HUES64 (cell line): ENCODE measurements at regions not wholly inside any gene's neighbourhood (a gene's known extent, or its start where the extent isn't known, plus 50 kb on each side); places are given as distances from the start of the nearest gene placed in this dataset.

Experiments
- H3K27ac ChIP-seq: 2 replicates; pipeline ENCODE4 v1.7.0; 2013; ENCODE audit warnings: low read depth, low read length, inconsistent platforms
- H3K27me3 ChIP-seq: 2 replicates; pipeline ENCODE4 v1.6.1; 2013; ENCODE audit warnings: mild to moderate bottlenecking, low read length; ENCODE audit not compliant: insufficient read depth
- H3K36me3 ChIP-seq: 2 replicates; pipeline ENCODE4 v1.6.1; 2013; ENCODE audit warnings: mild to moderate bottlenecking, low read length; ENCODE audit not compliant: insufficient read depth
- H3K4me1 ChIP-seq: 2 replicates; pipeline ENCODE4 v1.6.1; 2013; ENCODE audit warnings: mild to moderate bottlenecking, low read length, moderate library complexity; ENCODE audit not compliant: insufficient read depth
- H3K4me3 ChIP-seq: 2 replicates; pipeline ENCODE4 v1.5.1; 2013; ENCODE audit warnings: mild to moderate bottlenecking, low read length, moderate library complexity
- H3K9ac ChIP-seq: 2 replicates; pipeline ENCODE4 v1.6.1; 2013; ENCODE audit warnings: mild to moderate bottlenecking, low read depth, low read length
- H3K9me3 ChIP-seq: 2 replicates; pipeline ENCODE4 v1.6.1; 2013; ENCODE audit warnings: low read depth, low read length; ENCODE audit not compliant: insufficient read depth
- WGBS: fragments of 150-250, 120-280 bp; methylation state at CpG from one replicate; pipeline ENCODE4 v1.1.7; 2013; ENCODE audit warnings: missing lambda C conversion rate; 5-methylcytosine and 5-hydroxymethylcytosine counted together

GRCh38 chr10:131490991-131491594 lies 179.6 kb upstream of the TCERG1L start:
- H3K9ac ChIP-seq, result no peak overlapping the region
- H3K4me3 ChIP-seq, result no peak overlapping the region
- H3K36me3 ChIP-seq, result no peaks in the 10 kb centered on the region
- H3K27me3 ChIP-seq, result no peaks in the 10 kb centered on the region
- no peak overlapping the region for H3K27ac ChIP-seq
- 88% methylated on average over 9 of the region's 9 CpGs for WGBS
- H3K4me1 ChIP-seq, result no peaks in the 10 kb centered on the region
- peaks cover 4% of the 10 kb centered on the region; the same call in 1 of the 2 replicates for H3K9me3 ChIP-seq

GRCh38 chr10:131492211-131492857 lies 180.8 kb upstream of the TCERG1L start:
- H3K27me3 ChIP-seq, result no peaks in the 10 kb centered on the region

GRCh38 chr10:131493432-131493831 lies 181.9 kb upstream of the TCERG1L start:
- no peak overlapping the region for H3K9ac ChIP-seq
- H3K4me3 ChIP-seq, result no peak overlapping the region
- H3K27me3 ChIP-seq, result no peaks in the 10 kb centered on the region
- H3K36me3 ChIP-seq, result no peaks in the 10 kb centered on the region
- no peak overlapping the region for H3K27ac ChIP-seq
- no peaks in the 10 kb centered on the region for H3K4me1 ChIP-seq
- 96% methylated on average over 4 of the region's 4 CpGs for WGBS
- H3K9me3 ChIP-seq, result no peaks in the 10 kb centered on the region

More at GRCh38 chr10:131492211-131492857, 180.8 kb upstream of the TCERG1L start:
- Histone ChIP-seq H3K36me3 (no peaks in the 10 kb centered on the region), H3K9ac (no peak overlapping the region), H3K27ac (no peak overlapping the region), H3K9me3 (no peaks in the 10 kb centered on the region), H3K4me1 (no peaks in the 10 kb centered on the region), H3K4me3 (no peak overlapping the region)
- 89% methylated on average over 8 of the region's 9 CpGs for WGBS

GRCh38 chr10:131494451-131494850 lies 182.9 kb upstream of the TCERG1L start:
- WGBS, result 92% methylated on average over 5 of the region's 5 CpGs
- Histone ChIP-seq H3K9me3 (no peaks in the 10 kb centered on the region), H3K4me3 (no peak overlapping the region), H3K27ac (no peak overlapping the region), H3K9ac (no peak overlapping the region), H3K27me3 (no peaks in the 10 kb centered on the region), H3K36me3 (no peaks in the 10 kb centered on the region), H3K4me1 (no peaks in the 10 kb centered on the region)

- Histone ChIP-seq H3K27me3 (no peaks in the 10 kb centered on the region), H3K9me3 (no peaks in the 10 kb centered on the region), H3K36me3 (no peaks in the 10 kb centered on the region), H3K9ac (no peak overlapping the region), H3K4me1 (no peaks in the 10 kb centered on the region), H3K27ac (no peak overlapping the region), H3K4me3 (no peak overlapping the region)
- WGBS, result 95% methylated on average over 4 of the region's 4 CpGs
Measured at GRCh38 chr10:131495224-131495623, 183.7 kb upstream of the TCERG1L start.

- H3K9me3 ChIP-seq, result no peaks in the 10 kb centered on the region
- H3K9ac ChIP-seq, result no peak overlapping the region
- no peak overlapping the region for H3K27ac ChIP-seq
- no peak overlapping the region for H3K4me3 ChIP-seq
- no peaks in the 10 kb centered on the region for H3K36me3 ChIP-seq
- no peaks in the 10 kb centered on the region for H3K27me3 ChIP-seq
- 94% methylated on average over 14 of the region's 14 CpGs for WGBS
- H3K4me1 ChIP-seq, result no peaks in the 10 kb centered on the region
Measured at GRCh38 chr10:131495892-131496291, 184.4 kb upstream of the TCERG1L start.

GRCh38 chr10:131496351-131497052 lies 185.0 kb upstream of the TCERG1L start:
- H3K27me3 ChIP-seq, result no peaks in the 10 kb centered on the region
- no peak overlapping the region for H3K9ac ChIP-seq
- H3K4me3 ChIP-seq, result no peak overlapping the region
- no peak overlapping the region for H3K27ac ChIP-seq
- H3K9me3 ChIP-seq, result no peaks in the 10 kb centered on the region
- H3K36me3 ChIP-seq, result no peaks in the 10 kb centered on the region
- 95% methylated on average over 16 of the region's 16 CpGs for WGBS
- no peaks in the 10 kb centered on the region for H3K4me1 ChIP-seq

GRCh38 chr10:131499566-131499965 lies 188.0 kb upstream of the TCERG1L start:
- H3K4me3 ChIP-seq, result no peak overlapping the region
- no peaks in the 10 kb centered on the region for H3K27me3 ChIP-seq
- H3K4me1 ChIP-seq, result no peaks in the 10 kb centered on the region
- no peak overlapping the region for H3K9ac ChIP-seq
- H3K36me3 ChIP-seq, result no peaks in the 10 kb centered on the region
- H3K27ac ChIP-seq, result no peak overlapping the region
- 92% methylated on average over 3 of the region's 3 CpGs for WGBS
- H3K9me3 ChIP-seq, result peaks cover 20% of the 10 kb centered on the region

GRCh38 chr10:131500181-131500580 lies 188.7 kb upstream of the TCERG1L start:
- Histone ChIP-seq H3K27me3 (no peaks in the 10 kb centered on the region), H3K4me3 (no peak overlapping the region), H3K9me3 (peaks cover 20% of the 10 kb centered on the region), H3K36me3 (no peaks in the 10 kb centered on the region), H3K4me1 (no peaks in the 10 kb centered on the region), H3K9ac (no peak overlapping the region), H3K27ac (no peak overlapping the region)
- WGBS, result 94% methylated on average over 9 of the region's 9 CpGs

GRCh38 chr10:131500892-131501291 lies 189.4 kb upstream of the TCERG1L start:
- Histone ChIP-seq H3K27me3 (no peaks in the 10 kb centered on the region), H3K9me3 (peaks cover 20% of the 10 kb centered on the region), H3K27ac (no peak overlapping the region), H3K9ac (no peak overlapping the region), H3K36me3 (no peaks in the 10 kb centered on the region), H3K4me3 (no peak overlapping the region), H3K4me1 (no peaks in the 10 kb centered on the region)
- 93% methylated on average over 5 of the region's 5 CpGs for WGBS

- no peak overlapping the region for H3K27ac ChIP-seq
- WGBS, result 86% methylated on average over 2 of the region's 2 CpGs
- H3K9me3 ChIP-seq, result peaks cover 20% of the 10 kb centered on the region
- no peaks in the 10 kb centered on the region for H3K36me3 ChIP-seq
- H3K4me1 ChIP-seq, result no peaks in the 10 kb centered on the region
- H3K4me3 ChIP-seq, result no peak overlapping the region
- no peak overlapping the region for H3K9ac ChIP-seq
- H3K27me3 ChIP-seq, result no peaks in the 10 kb centered on the region
Measured at GRCh38 chr10:131503992-131504391, 192.5 kb upstream of the TCERG1L start.
